GM12891 (cell line): ENCODE measurements at regions not wholly inside any gene's neighbourhood (a gene's known extent, or its start where the extent isn't known, plus 50 kb on each side); places are given as distances from the start of the nearest gene placed in this dataset.

Source experiments
- POLR2A ChIP-seq: IDR thresholded peaks from 2 replicates; pipeline ENCODE4 v1.6.1; 2011; ENCODE audit warnings: low read depth, low read length, control low read depth
- POLR2AphosphoS5 ChIP-seq: IDR thresholded peaks from 2 replicates; pipeline ENCODE4 v1.6.1; 2011; ENCODE audit warnings: low read depth, low read length, control low read depth

DNA sequence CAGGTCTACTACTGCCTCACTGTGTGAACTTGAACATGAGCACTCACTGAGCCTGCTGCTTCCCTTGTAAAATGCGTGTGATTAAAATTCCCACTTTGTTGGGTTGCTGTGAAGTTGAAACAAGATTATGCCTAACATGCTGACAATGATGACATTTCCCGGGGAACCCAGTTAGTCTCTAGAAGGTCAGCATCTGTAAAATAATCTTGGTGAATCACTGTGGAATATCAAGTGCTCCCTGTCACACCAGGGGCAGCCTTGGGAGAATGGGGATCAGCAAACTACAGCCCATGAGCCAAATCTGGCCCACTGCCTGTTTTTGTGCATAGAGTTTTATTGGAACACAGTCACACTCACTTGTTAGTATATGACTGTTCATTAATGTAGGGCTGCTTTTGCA, 335.2 kb downstream of the MIAT start:
- TF ChIP-seq POLR2AphosphoS5, result no peak
- TF ChIP-seq POLR2A, result no peak
